ENCODE measurements at regions not wholly inside any gene's neighbourhood (a gene's known extent, or its start where the extent isn't known, plus 50 kb on each side); places are given as distances from the start of the nearest gene placed in this dataset.
"Not testable (repeated sequence)": the region's sequence is repeated elsewhere in the genome, so short reads cannot be mapped to it uniquely, and the experiment has no call there.

GRCh38 chr10:118950997-118951637 is 78.4 kb upstream of the NANOS1 start:
- no peak for DNase-seq (ENCODE audit: low spot score)

DNA sequence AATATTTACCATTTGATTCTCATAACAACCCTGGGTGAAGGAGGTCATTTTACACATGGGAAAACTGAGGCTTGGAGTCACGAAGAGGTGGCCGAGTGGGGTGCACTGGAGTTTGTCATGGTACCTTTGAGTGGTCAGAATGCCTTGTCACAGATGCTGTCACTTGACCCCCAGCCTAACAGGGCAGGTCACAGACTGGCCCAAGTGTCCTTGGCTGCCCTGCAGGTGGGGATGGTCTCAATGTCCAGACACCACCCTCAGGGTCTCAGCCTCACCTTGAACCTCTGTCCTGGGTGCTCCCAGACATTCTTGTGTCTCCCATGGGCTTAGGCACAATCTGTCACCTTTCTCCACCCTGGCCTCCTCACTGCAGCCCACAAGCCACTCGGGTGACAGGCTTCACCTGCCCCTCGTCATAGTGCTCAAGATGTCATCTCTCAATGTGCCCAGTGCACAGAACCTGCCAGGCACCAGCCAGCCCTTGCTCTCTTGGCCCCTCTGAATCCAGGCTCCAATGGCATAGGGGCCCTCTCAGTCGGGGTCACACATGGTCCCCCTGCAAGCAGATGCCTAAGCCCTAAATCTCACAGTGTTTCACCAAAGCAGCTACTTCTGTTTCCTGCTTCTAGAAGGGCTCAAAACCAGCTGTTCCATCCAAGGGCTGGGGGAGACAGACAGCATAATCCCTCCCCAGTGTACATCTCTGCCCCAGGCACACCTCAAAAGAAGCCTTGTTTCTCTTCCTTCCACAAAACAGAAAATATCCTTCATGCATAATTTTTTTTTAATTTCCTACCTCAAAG is 76.8 kb upstream of the NANOS1 start:
- no peak for DNase-seq (ENCODE audit: low spot score)

DNA sequence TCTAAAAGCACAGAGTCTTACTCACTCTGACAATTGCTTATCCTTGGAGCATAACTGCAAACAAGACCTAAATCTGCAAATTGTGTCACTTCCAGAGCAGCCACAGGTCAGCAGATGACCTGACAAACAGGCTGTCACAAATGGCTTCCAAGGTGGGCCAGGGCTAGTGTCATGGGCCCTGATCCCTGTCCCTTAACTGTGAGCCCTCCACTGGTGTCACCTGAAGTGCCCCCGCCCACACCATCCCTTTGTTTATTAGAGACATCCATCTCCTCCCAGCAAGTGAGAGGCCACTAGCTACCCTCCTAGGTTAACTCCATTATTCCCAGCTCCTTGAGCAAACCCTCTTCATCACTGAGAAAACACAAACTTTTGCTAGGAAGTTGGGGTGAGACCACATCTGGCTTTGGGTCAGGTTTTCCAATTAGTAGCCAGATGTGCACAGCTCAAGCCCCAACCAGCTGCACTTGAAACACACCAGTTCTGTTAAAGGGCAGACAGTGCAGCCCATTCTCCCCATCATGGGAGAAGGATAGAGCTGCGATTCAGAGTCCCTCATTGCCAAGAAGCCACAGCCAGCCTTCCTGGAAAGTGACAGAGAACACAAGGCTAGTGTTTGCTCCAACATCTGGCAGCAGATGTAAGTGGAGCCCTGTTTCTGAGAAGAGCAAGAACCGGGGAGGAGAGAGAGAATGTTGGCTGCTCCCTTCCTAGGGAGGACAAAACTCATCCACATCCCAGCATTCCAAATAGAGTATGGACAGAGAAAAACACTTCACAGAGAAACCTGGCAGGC is 75.7 kb upstream of the NANOS1 start:
- no peak for DNase-seq (ENCODE audit: low spot score)

DNA sequence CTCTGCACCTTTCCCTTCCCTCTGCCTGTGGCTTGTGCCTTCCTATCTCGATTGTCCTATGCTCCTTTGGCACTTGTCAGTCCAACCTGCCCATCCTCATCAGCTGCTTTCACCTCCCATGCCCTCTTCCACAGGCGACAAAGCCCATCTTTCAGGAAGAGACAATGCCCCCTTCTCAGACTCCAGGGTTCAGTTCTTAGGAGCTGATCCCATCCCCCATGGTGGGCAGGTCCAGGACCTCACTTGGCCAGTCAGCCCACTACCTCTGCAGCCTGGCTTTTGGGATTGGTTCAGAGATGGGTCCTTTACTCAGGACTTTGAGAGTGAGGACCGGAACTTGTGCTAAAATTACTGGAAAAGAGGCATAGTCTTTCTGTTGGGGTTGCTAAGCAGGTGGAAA is 74.0 kb upstream of the NANOS1 start:
- DNase-seq (ENCODE audit: low spot score): no peak

DNA sequence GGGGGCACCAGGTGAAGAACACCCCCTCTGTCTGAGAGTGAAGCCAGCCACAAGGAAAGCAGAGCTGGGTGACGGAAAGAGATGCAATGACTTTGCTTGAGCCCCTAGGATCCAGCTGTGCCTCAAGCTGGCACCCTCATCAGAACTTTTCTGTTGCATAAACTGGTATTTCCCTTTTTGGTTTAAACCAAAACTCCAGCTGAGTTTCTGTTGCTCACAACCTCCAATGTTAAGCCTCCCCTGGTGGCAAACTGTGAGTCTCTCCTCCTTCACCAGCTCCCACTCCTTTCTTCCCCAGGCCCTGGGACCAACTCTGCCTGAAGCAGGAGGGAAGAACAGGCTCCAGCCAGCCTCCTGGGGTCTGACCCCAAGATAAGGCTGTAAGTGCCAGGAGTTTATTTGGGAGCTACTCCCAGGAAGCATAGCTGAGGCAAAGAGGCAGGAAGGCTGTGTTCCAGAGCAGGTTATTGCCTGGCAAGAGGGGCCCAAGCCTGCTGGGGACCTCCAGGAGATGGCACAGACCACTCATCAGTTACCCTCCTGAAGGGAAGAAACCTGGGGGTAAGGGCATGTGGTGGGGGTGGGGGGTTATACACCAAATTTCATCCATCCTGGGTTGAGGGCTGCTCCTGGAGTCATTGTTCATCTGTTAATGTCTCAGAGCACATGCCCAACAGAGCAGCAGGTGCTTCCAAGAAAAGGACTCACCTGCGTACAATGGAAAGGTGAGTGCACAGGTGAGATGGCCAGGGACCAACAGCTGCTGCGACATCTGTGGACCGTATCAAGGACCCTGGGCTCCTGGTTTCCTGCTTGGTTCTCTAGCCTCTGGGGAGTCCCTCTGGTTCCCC is 73.3 kb upstream of the NANOS1 start:
- DNase-seq (ENCODE audit: low spot score): no peak

DNA sequence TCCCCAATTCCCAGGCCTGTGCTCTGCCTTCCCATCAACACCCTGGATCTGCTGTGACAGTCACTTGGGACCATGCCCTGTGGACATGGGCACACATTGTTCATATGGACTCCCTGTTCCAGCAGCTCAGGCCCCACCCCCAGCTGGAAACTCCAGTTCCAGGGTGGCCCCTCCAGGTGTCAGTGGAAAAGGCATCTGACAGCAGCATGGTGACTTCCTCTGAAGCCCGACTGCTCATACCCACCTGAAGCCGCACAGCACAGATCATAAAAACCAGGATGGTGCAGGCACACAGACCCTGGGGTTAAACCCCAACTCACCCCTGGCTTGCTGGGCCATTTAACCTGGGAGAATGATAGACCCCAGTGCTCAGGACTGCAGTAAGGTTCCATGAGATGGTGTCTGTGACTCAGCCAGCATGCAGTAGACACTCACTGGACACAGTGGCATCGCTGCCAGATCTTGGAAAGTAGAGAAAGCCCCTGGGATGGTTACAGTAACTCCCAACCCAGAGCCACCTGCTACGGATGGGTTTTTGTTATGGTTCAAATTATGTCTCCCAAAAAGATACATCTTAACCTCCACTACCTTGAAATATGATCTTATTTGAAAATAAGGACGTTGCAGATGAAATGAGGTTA is 72.6 kb upstream of the NANOS1 start:
- no peak for DNase-seq (ENCODE audit: low spot score)

DNA sequence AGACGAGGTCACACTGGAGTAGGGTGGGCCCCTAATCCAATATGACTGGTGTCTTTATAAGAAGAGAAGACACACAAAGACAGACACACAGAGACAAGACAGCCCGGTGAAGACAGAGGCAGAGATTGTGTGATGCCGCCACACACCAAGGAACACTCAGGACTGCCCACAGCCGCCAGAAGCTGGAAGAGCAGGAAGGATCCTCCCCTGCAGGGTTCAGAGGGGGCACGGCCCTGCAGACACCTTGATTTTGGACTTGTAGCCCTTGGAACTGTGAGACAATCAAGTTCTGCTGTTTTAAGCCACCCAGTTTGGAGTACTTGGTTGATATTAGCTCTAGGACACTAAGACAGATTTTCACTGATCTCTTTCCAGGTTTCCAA is 72.1 kb upstream of the NANOS1 start:
- DNase-seq (ENCODE audit: low spot score): no peak

- no peak for DNase-seq (ENCODE audit: low spot score)
Observed at GRCh38 chr10:118957966-118958365, 71.5 kb upstream of the NANOS1 start.

DNA sequence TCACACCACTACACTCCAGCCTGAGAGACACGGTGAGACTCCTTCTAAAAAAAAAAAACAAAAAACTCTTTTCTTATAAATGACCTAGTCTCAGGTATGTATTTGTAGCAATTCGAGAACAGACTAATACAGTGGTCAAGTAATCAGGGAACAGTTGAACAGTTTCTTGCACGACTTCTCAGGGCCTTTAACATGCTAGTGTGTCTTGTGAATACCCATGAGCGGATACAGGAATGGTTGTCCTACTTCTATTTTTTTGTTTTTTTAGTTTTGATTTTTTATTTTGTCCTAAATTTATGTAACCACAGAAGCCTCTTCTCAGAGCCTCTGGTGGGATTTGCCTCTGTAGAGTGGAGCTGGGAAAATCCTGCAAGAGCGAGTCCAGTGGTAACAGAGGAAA is 71.0 kb upstream of the NANOS1 start:
- no peak for DNase-seq (ENCODE audit: low spot score)

- DNase-seq (ENCODE audit: low spot score): no peak
Observed at GRCh38 chr10:118958984-118959925, 70.3 kb upstream of the NANOS1 start.

- DNase-seq (ENCODE audit: low spot score): no peak
Observed at GRCh38 chr10:118960157-118961090, 69.1 kb upstream of the NANOS1 start.

- DNase-seq (ENCODE audit: low spot score): no peak
Observed at GRCh38 chr10:118961436-118961835, 68.1 kb upstream of the NANOS1 start.

GRCh38 chr10:118962331-118962868 is 67.1 kb upstream of the NANOS1 start:
- DNase-seq (ENCODE audit: low spot score): not testable (repeated sequence)

- DNase-seq (ENCODE audit: low spot score): no peak
Observed at GRCh38 chr10:118963341-118963740, 66.2 kb upstream of the NANOS1 start.

DNA sequence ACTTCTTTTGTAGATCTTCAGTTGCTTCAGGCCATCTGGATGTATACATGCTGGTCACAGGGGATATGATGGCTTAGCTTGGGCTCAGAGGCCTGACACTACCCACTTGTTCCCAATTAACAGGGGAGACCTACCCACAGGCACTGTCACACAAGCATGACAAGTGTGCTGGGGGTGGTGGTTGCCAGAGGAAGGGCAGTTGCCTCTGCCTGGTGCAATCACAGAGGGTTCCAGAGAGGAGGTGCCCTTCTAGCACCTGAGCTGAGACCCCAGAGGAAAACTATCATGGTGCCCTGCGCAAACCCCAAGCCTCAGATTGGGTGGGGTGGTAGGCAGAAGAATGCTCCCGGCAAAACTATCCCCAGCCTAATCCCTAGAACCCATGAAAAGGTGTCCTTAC is 65.6 kb upstream of the NANOS1 start:
- DNase-seq (ENCODE audit: low spot score): no peak

DNA sequence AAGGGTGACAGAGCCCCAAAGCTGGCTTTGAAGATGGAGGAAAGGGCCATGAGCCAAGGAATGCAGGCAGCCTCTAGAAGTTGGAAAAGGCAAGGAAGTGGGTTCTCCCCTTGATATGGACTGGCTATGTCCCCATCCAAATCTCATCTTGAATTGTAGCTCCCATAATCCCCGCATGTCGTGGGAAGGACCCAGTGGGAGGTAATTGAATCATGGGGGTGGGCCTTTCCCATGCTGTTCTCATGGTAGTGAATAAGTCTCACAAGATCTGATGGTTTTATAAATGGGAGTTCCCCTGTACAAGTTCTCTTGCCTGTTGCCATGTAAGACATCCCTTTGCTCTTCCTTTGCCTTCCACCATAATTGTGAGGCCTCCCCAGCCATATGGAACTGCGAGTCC is 65.0 kb upstream of the NANOS1 start:
- DNase-seq (ENCODE audit: low spot score): not testable (repeated sequence)

DNA sequence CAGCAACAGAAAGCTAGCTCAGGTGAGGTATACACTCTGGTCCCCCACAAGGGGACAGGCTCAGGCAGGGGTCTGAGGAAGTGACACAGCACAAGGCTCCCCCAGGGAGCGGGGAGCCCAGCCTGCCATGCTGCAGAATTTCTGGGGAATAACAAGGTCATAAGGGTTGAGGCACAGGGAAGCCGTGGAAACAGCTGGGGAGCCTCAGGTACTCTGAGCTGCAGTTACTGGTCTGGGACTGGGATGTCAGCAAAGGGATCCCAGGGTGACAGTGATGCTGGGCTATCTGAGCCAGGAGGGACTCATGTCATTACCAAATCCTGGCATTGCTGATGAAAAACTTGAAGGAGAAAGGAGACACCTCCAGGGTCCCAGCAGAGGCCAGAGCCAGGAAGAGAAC is 64.4 kb upstream of the NANOS1 start:
- no peak for DNase-seq (ENCODE audit: low spot score)

DNA sequence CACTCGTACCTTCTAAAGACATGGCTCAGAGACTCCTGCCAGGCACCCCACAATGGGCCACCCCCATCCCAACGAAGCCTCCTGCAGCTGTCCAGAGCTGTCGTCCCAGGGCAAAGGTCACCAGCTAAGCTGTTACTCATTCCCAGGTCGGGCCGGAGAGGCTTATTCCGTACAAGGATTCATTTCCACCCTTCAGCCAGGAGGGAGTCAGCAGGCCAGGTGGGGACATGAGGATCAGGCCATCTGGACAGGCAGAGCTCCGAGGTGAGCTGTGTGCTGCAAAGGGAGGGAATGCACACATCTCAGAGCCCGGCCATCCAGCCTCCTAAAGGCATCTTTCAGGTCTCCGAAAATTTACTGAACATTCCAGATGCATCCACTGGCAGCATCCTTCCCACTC is 63.9 kb upstream of the NANOS1 start:
- no peak for DNase-seq (ENCODE audit: low spot score)

All from RKO (cell line).